ENCODE measurements at regions not wholly inside any gene's neighbourhood (a gene's known extent, or its start where the extent isn't known, plus 50 kb on each side); places are given as distances from the start of the nearest gene placed in this dataset.

GRCh38 chr3:72487946-72488737 is 360.1 kb downstream of the SHQ1 start:
- DNase-seq: no peak

GRCh38 chr3:72487078-72487765 is 361.0 kb downstream of the SHQ1 start:
- DNase-seq: peak; percentile 53

DNA sequence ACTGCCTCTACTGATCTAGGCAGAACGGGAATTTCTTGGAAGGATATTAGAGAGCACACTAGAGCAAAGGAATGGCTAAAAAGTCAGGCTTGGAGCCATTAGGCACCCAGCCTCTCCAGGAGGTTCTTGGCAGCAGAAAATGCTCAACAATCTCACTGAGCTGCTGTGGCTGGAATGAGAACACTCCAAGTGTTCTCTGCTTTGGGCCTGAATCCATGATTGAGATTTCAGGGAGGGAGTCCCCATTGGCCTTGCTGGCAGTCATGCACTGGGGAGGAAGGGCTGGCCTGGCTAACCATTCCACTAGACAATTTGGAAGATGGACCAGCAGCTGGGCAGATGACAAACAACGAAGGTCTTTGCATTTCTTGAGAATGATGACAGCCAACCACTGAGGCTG is 362.6 kb downstream of the SHQ1 start:
- no peak for DNase-seq

DNA sequence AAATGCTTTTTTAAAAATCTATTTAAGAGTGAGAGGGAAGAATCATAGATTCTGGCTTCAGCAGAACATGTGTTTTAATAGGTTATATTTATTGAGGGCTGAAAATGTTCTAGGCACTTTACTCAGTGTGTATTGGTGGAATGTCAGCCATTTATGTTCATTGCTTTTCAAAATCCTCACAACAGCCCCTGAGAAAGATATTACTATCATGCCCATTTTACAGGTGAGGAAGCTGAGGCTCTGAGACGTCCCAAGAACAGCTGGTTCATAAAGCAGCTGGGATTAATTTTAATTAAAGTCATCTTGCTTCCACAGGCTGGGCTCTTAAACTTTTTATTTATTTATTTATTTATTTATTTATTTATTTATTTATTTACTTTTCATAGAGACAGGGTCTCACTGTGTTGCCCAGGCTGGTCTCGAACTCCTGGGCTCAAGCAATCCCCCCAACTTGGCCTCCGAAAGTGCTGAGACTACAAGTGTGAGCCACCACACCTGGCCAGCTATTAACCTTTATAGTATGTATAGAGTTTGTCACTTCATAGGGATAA is 364.6 kb downstream of the SHQ1 start:
- DNase-seq: no peak

- DNase-seq: peak; percentile 86
Observed at GRCh38 chr3:72482589-72483321, 365.5 kb downstream of the SHQ1 start.

DNA sequence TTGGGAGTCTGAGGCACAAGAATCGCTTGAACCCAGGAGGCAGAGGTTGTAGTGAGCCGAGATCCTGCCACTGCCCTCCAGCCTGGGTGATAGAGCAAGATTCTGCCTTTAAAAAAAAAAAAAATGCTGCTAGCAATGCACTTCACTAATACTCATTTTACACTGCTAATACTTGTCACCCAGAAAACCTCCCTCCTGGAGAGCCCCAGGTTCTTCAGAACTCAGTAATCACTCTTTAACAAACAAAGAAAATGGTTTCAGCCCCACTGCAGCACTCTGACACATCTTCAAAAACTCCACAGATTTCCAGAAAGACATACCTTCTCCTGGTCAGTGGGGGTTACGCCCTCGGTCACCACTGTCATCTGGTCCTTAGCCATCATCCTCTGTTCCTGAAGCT is 366.7 kb downstream of the SHQ1 start:
- DNase-seq: peak; percentile 16

- no peak for DNase-seq
Observed at GRCh38 chr3:72480366-72480765, 367.9 kb downstream of the SHQ1 start.

GRCh38 chr3:72479651-72480215 is 368.5 kb downstream of the SHQ1 start:
- no peak for DNase-seq

GRCh38 chr3:72476139-72476483 is 372.1 kb downstream of the SHQ1 start:
- no peak for DNase-seq

DNA sequence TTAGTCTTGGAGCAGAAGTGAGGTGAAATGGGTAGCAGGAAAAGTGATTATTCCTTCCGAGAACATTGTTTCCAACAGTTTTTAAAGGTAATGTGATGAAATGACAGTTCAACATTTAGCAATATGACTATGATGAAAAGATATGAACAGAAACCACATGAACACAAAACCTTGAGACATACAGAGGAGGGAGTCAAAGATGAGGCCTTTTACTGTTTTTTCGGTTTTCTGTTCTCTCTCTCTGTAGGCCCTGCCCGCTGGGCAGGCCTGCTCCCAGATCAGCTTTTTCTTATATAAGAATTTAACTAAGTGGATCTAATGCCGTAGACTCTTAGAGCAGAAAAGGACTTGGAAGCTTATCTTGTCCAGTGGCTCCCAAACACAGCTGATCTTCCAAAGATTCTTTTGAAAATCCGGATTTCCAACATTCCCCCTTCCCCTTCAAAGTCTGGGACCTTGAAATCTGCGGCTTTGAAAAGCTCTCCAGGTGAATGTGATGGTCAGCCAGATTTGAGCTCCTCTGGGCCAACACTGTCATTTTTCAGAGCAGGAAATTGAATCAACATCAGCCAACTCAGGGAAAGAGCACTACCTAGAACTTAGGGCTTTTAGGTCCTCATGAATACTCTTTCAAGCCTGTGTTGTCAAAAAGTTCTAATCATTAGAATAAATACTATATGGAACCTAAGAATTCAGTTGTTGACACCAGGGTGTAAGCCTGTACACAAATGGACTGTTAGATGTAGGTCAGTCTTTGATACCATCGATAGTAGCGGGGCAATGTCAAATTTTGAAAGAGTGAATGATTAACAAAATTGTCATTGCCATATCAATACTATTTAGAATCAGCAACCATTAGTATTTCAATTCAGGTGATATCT is 372.7 kb downstream of the SHQ1 start:
- no peak for DNase-seq

- DNase-seq: no peak
Observed at GRCh38 chr3:72474775-72475174, 373.5 kb downstream of the SHQ1 start.

- no peak for DNase-seq
Observed at GRCh38 chr3:72473156-72473555, 375.1 kb downstream of the SHQ1 start.

DNA sequence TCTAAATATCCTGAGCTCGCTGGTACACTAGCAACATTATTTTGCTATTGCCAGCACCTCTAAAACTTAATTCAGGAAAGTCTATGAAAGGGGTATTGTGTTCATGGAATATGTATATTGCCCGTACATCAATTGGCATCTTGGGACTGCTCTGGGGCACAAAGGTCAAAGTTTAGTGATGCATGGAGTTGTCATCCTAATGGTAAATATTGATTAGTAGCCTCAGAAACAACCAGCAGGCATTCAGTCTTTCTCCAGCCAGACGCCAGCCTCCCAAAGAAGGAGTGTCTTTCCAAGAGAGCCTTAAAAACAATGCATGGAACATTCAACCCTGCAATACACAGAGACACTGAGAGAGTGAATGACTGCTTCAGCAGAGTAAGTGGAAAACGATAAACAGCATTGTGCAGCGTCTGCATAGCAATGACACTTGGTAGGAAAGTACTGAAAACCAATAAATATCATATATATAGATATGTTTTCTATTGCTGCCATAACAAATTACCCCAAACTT is 377.3 kb downstream of the SHQ1 start:
- DNase-seq: no peak

DNA sequence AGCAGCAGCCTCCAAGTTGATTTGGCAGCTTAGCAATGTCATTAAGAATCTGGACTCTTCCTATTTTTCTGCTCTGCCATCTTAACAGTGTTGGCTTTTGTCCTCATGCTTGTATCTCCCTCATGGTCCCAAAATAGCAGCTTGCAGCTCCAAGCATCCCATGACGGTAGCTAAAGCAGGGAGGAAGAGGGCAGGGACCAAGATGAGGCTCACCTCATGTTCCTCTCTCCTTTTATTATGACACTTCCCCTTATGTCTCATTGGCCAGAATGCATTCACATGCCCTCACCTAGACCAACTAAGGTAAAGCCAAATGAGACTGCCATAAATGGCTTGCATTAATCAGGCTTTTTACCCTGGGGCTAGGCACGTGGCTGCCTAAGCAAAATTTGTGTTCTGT is 382.4 kb downstream of the SHQ1 start:
- DNase-seq: no peak

DNA sequence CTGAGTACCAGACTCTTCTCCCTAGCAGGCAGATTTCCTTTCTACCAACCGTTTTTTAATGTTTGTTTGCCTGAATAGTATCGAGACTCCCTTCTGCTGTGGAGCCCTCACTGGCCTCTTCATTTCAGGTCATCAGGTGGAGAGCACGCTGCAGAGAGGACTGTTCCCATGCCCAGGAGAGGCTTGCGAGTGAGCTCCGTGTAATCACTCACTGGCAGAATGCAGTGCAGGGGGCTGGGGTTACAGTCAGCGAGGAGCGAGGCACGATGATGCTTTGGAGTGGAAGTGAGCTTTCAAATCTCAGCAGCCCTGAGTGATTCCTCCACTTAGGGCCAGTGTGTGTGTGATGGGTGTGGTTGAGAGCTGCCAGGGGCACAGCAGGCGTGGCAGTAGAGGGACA is 385.2 kb downstream of the SHQ1 start:
- DNase-seq: no peak

GRCh38 chr3:72462595-72463011 is 385.6 kb downstream of the SHQ1 start:
- no peak for DNase-seq

GRCh38 chr3:72461787-72462186 is 386.5 kb downstream of the SHQ1 start:
- no peak for DNase-seq

DNA sequence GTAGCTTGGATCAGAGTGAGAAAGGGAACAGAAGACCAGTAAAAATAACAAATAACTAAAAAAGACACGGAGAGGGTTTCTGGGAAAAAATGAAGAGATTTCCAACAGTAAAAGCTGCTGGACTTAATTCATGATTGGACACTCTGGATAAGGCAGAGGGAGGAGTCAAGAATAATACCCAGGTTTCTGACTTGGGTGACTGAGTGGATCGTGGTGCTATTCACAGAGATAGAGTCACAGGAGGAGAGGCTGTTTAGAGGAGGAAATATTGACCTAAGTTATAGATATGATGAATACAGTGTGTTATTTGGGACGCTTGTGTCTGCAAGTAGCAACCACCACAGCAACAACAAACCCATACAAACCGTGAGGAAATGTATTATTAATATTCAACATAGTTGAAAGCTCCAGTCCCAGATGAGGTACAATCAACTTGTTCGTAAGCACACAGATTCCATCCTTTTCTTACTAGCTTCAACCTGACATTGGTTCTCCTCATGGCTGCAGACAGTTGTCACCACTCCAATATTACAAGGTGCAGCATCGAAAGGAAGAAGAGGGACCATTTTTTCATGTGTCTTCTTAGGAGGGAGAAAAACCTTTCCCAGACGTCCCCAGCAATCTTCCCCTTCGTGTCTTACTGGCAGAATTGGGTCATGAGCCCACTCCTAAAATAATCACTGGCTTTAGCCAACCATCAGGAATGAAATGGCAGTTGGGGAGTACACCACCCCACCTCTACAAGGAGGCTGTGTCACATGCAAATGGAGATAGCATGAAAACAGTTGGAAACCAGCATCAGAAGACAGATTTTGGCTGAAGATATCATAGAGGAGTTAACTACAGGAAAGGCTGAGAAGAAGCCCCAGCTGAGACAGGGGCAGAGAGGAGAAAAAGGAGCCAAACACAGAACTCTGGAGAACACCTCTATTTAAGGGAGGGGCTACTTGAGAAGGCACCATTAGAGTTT is 387.8 kb downstream of the SHQ1 start:
- DNase-seq: no peak

DNA sequence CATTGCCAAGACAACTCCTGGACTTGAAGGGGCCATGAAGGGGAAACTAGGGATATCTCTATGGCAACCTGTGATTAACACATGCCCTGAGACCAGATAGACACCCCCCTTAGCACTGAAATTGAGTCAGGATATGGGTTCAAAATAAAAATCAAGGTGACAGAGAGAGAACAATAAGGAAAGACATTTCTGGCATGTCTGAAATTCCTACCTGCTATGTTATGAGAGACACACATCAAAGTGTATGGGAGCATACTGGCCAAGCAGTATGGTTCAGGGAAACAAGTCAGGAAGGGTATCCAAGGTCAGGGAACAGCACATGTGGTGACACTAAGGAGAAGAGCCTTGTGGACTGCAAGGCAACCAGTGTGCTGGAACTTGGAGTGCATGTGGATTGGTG is 388.7 kb downstream of the SHQ1 start:
- no peak for DNase-seq

DNA sequence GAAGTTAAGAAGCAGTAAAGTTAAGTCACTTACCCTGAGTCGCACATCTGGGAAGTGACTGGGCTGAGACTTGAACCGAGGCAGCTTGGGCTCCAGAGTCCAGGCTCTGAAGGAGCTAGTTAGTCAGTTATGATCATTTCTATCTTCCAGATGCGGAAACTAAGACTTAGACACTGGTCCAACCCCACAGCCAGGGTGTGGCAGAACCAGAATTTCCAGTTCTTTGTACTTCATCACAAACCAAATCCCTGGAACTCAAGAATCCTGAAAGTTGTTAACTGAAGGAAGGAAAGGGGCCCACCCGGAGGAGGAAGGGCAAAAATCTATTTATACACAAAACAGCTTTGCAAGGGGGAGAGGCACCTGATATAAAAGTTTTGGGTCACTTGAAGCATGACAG is 389.9 kb downstream of the SHQ1 start:
- no peak for DNase-seq

GRCh38 chr3:72454441-72454840 is 393.8 kb downstream of the SHQ1 start:
- DNase-seq: no peak
